ENCODE measurements at regions not wholly inside any gene's neighbourhood (a gene's known extent, or its start where the extent isn't known, plus 50 kb on each side); places are given as distances from the start of the nearest gene placed in this dataset.

- TF ChIP-seq POLR2A (IDR thresholded peaks at IDR 0.05) = no peak
- TF ChIP-seq, protein P1, sequence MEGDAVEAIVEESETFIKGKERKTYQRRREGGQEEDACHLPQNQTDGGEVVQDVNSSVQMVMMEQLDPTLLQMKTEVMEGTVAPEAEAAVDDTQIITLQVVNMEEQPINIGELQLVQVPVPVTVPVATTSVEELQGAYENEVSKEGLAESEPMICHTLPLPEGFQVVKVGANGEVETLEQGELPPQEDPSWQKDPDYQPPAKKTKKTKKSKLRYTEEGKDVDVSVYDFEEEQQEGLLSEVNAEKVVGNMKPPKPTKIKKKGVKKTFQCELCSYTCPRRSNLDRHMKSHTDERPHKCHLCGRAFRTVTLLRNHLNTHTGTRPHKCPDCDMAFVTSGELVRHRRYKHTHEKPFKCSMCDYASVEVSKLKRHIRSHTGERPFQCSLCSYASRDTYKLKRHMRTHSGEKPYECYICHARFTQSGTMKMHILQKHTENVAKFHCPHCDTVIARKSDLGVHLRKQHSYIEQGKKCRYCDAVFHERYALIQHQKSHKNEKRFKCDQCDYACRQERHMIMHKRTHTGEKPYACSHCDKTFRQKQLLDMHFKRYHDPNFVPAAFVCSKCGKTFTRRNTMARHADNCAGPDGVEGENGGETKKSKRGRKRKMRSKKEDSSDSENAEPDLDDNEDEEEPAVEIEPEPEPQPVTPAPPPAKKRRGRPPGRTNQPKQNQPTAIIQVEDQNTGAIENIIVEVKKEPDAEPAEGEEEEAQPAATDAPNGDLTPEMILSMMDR (IDR thresholded peaks at IDR 0.05) = no peak
These were observed 82.0 kb upstream of the ASIC2 start for GRCh38 chr17:33375103-33375502.

Data from testis (tissue), 2 donors.